GM12864 (cell line): ENCODE measurements at regions not wholly inside any gene's neighbourhood (a gene's known extent, or its start where the extent isn't known, plus 50 kb on each side); places are given as distances from the start of the nearest gene placed in this dataset.

Experiments used
- DNase-seq: peaks from one replicate; pipeline ENCODE4 v3.0.0-alpha.2; 2011; ENCODE audit warnings: low read depth
- H3K4me3 ChIP-seq: 2 replicates; pipeline ENCODE4 v1.5.1; 2011; ENCODE audit warnings: mild to moderate bottlenecking, low read depth, low read length, control low read depth
- CTCF ChIP-seq: IDR thresholded peaks from 2 replicates; pipeline ENCODE4 v1.5.1; 2011; ENCODE audit warnings: low read depth, mild to moderate bottlenecking, moderate library complexity, low read length, control low read depth, inconsistent platforms; ENCODE audit errors: missing control alignments

GRCh38 chr6:56378507-56378906, 131.1 kb upstream of the COL21A1 start:
- no peak overlapping the region for H3K4me3 ChIP-seq
- no peak for TF ChIP-seq CTCF
- no peak for DNase-seq

- no peak for TF ChIP-seq CTCF
- no peak for DNase-seq
- no peak overlapping the region for H3K4me3 ChIP-seq
Measured at GRCh38 chr6:56377295-56377694, 129.9 kb upstream of the COL21A1 start.

GRCh38 chr6:56375806-56376205, 128.4 kb upstream of the COL21A1 start:
- no peak for TF ChIP-seq CTCF

GRCh38 chr6:56374841-56375369, 127.5 kb upstream of the COL21A1 start:
- no peak overlapping the region for H3K4me3 ChIP-seq
- no peak for DNase-seq
- no peak for TF ChIP-seq CTCF

More at GRCh38 chr6:56375806-56376205, 128.4 kb upstream of the COL21A1 start:
- H3K4me3 ChIP-seq, result no peak overlapping the region
- no peak for DNase-seq

- H3K4me3 ChIP-seq, result no peak overlapping the region
- TF ChIP-seq CTCF, result no peak
- DNase-seq, result no peak
Measured at GRCh38 chr6:56372406-56372995, 125.1 kb upstream of the COL21A1 start.

GRCh38 chr6:56370561-56371211, 123.3 kb upstream of the COL21A1 start:
- H3K4me3 ChIP-seq, result no peak overlapping the region
- TF ChIP-seq CTCF, result no peak
- peak; percentile 41 for DNase-seq
